SK-N-SH (cell line): ENCODE measurements at regions not wholly inside any gene's neighbourhood (a gene's known extent, or its start where the extent isn't known, plus 50 kb on each side); places are given as distances from the start of the nearest gene placed in this dataset.

Experiments used
- CTCF ChIA-PET: fragments of 300-600, 350-600 bp; formaldehyde crosslinking; extraction: SDS; loops from one replicate; lab custom pipeline; 2021; lab: Yijun Ruan, JAX
- POLR2A ChIA-PET: fragments of 350-600 bp; sonication (Branson Sonifier 250); formaldehyde crosslinking; extraction: SDS; loops from one replicate; lab custom pipeline; 2020; ENCODE audit warnings: antibody characterized with exemption, inconsistent platforms; lab: Yijun Ruan, JAX
- DNase-seq: peaks from one replicate; pipeline ENCODE4 v3.0.0; 2012
- H2AFZ ChIP-seq: fragments of 200-600 bp; sonication (generic); 2 replicates; pipeline ENCODE4 v1.8.1; 2016; ENCODE audit warnings: antibody characterized with exemption, mild to moderate bottlenecking, low read depth
- H3F3A ChIP-seq: fragments of 200-600 bp; sonication (generic); replicated peaks from 2 replicates; pipeline ENCODE3; 2016; ENCODE audit warnings: antibody characterized with exemption, mild to moderate bottlenecking; ENCODE audit not compliant: insufficient read depth
- H3K27ac ChIP-seq, 2 experiments: fragments of 200-500 bp in 1 of 2; fragments of 200-600 bp in 1 of 2; sonication (Bioruptor generic) in 1 of 2; sonication (generic), shearing (Covaris generic) in 1 of 2; 2 replicates each; pipeline versions ENCODE4 v1.5.1 to v1.6.1; 2014 to 2016; ENCODE audit warnings: low read depth in 2 of 2, inconsistent platforms in 1 of 2, low read length in 1 of 2, mild to moderate bottlenecking in 1 of 2, mixed read lengths in 1 of 2
- H3K27me3 ChIP-seq: fragments of 200-600 bp; sonication (generic), shearing (Covaris generic); 2 replicates; pipeline ENCODE4 v1.6.1; 2016; ENCODE audit warnings: mixed run types; ENCODE audit not compliant: insufficient read depth
- H3K36me3 ChIP-seq, 2 experiments: fragments of 200-500 bp in 1 of 2; fragments of 200-600 bp in 1 of 2; sonication (Bioruptor generic) in 1 of 2; sonication (generic) in 1 of 2; replicated peaks in 1 of 2; 2 replicates each; pipeline versions ENCODE3 to v1.5.1; 2014 to 2016; ENCODE audit warnings: low read length in 1 of 2, mild to moderate bottlenecking in 1 of 2; ENCODE audit not compliant: insufficient read depth in 2 of 2, control insufficient read depth in 1 of 2
- H3K4me1 ChIP-seq, 2 experiments: fragments of 200-500 bp in 1 of 2; fragments of 200-600 bp in 1 of 2; sonication (Bioruptor generic) in 1 of 2; sonication (generic), shearing (Covaris generic) in 1 of 2; 2 replicates each; pipeline versions ENCODE4 v1.5.1 to v1.6.1; 2014 to 2016; ENCODE audit warnings: low read depth in 1 of 2, low read length in 1 of 2, mixed run types in 1 of 2; ENCODE audit not compliant: insufficient read depth in 2 of 2, control insufficient read depth in 1 of 2
- H3K4me2 ChIP-seq: fragments of 200-600 bp; sonication (generic), shearing (Covaris generic); 2 replicates; pipeline ENCODE4 v1.6.1; 2017; ENCODE audit warnings: mixed run types
- H3K4me3 ChIP-seq, 2 experiments: fragments of 200-500 bp in 1 of 2; fragments of 200-600 bp in 1 of 2; sonication (Bioruptor generic) in 1 of 2; sonication (generic), shearing (Covaris generic) in 1 of 2; 2 replicates each; pipeline versions ENCODE4 v1.5.1 to v1.8.1; 2014 to 2016; ENCODE audit warnings: low read depth in 2 of 2, inconsistent platforms in 1 of 2, low read length in 1 of 2, mild to moderate bottlenecking in 1 of 2, mixed read lengths in 1 of 2, moderate library complexity in 1 of 2
- H3K79me2 ChIP-seq: fragments of 200-600 bp; sonication (generic); 2 replicates; pipeline ENCODE4 v1.8.1; 2017; ENCODE audit warnings: mild to moderate bottlenecking; ENCODE audit not compliant: insufficient read depth
- H3K9ac ChIP-seq: fragments of 200-600 bp; sonication (generic); 2 replicates; pipeline ENCODE4 v1.6.1; 2017; ENCODE audit warnings: mixed run types
- H3K9me2 ChIP-seq: fragments of 200-600 bp; sonication (generic); 2 replicates; pipeline ENCODE4 v1.6.1; 2017; ENCODE audit warnings: mixed run types
- H3K9me3 ChIP-seq: fragments of 200-600 bp; sonication (generic); 2 replicates; pipeline ENCODE4 v1.6.1; 2017; ENCODE audit warnings: mixed run types, mild to moderate bottlenecking, moderate library complexity
- H4K20me1 ChIP-seq: fragments of 200-600 bp; sonication (generic); 2 replicates; pipeline ENCODE4 v1.6.1; 2017; ENCODE audit warnings: mild to moderate bottlenecking, mixed run types; ENCODE audit not compliant: insufficient read depth
- CTCF ChIP-seq: fragments of 200-600 bp; sonication (generic); IDR thresholded peaks from 2 replicates; pipeline ENCODE4 v1.6.1; 2017; ENCODE audit warnings: antibody characterized with exemption, mild to moderate bottlenecking, moderate library complexity
- ELF1 ChIP-seq: IDR thresholded peaks from 2 replicates; pipeline ENCODE4 v1.4.0; 2012
- FOSL2 ChIP-seq: IDR thresholded peaks from 2 replicates; pipeline ENCODE4 v1.4.0; 2012; ENCODE audit warnings: low read depth, mild to moderate bottlenecking, moderate library complexity, borderline replicate concordance
- FOXM1 ChIP-seq: IDR thresholded peaks from 2 replicates; pipeline ENCODE4 v1.4.0; 2012; ENCODE audit warnings: low read depth, mild to moderate bottlenecking
- GABPA ChIP-seq: IDR thresholded peaks from 2 replicates; pipeline ENCODE4 v1.4.0; 2012; ENCODE audit warnings: low read depth, mild to moderate bottlenecking
- NFIC ChIP-seq: IDR thresholded peaks from 2 replicates; pipeline ENCODE4 v1.4.0; 2012; ENCODE audit warnings: borderline replicate concordance
- POLR2AphosphoS5 ChIP-seq: IDR thresholded peaks from 2 replicates; pipeline ENCODE4 v1.6.1; 2012; ENCODE audit warnings: low read depth, low read length
- RAD21 ChIP-seq: IDR thresholded peaks from 2 replicates; pipeline ENCODE4 v1.6.1; 2012; ENCODE audit warnings: mild to moderate bottlenecking, low read length
- RCOR1 ChIP-seq: fragments of 150-350 bp; IDR thresholded peaks from 2 replicates; pipeline ENCODE4 v1.6.1; 2017; ENCODE audit warnings: antibody characterized with exemption, low read length
- SIN3A ChIP-seq: IDR thresholded peaks from 2 replicates; pipeline ENCODE4 v1.6.1; 2012; ENCODE audit warnings: low read depth, mild to moderate bottlenecking, low read length, moderate library complexity, borderline replicate concordance
- YY1 ChIP-seq: IDR thresholded peaks from 2 replicates; pipeline ENCODE4 v1.4.0; 2012; ENCODE audit warnings: low read depth, mild to moderate bottlenecking
- WGBS: methylation state at CpG from one replicate; pipeline ENCODE4 v1.1.6; 2017; ENCODE audit warnings: low lambda C conversion rate; 5-methylcytosine and 5-hydroxymethylcytosine counted together
- TF ChIP-seq, protein P1 (sequence below): IDR thresholded peaks from 2 replicates; pipeline ENCODE4; 2012
- TF ChIP-seq, protein P2 (sequence below): IDR thresholded peaks from 2 replicates; pipeline ENCODE4 v1.4.0; 2012; ENCODE audit warnings: low read depth, borderline replicate concordance
- TF ChIP-seq, protein P3 (sequence below): fragments of 150-350 bp; IDR thresholded peaks from 2 replicates; pipeline ENCODE4 v1.6.1; 2016; ENCODE audit warnings: mild to moderate bottlenecking, low read depth, low read length

DNA sequence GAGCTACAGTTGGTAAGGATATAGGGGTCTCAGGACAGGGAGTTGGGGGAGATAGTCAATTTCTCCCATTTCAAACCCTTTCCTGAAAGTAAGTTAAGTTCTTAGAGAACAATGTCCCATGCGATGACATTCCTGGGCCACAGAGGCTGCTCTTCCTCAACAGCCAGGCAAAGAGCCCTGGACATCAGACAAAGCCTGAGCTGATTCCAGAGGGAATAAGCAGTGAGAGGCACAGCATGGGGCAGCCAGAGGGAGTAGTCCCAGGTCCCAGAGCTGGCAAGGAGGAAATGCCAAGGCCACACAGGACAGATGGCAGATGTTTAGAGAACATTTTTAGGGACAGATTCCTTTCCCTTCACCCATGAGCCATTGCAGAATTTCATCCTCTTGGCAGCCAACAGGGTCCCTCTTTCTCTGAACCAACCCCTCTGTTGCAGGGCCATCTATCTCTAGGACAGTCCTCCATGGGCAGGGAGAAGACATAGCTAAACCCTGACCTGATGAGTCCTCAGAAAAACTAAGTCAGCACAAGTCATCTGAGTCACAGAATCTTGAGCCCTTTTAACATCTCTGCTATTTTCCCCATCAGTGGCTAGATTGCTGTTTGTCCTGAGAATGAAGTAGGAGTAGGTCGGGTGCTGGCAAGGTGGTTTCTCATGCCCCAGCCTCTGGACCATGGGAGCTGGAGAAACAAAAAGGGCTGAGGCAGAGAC, 60.3 kb upstream of the CALM2 start:
- no peaks in the 10 kb centered on the region for H3K79me2 ChIP-seq
- DNase-seq: no peak
- H3F3A ChIP-seq: peaks cover 2% of the 10 kb centered on the region
- 83% methylated on average over 2 of the region's 2 CpGs for WGBS
- H4K20me1 ChIP-seq: no peaks in the 10 kb centered on the region
- H3K27me3 ChIP-seq: no peaks in the 10 kb centered on the region
- TF ChIP-seq FOXM1: no peak
- TF ChIP-seq RAD21: no peak
- TF ChIP-seq, protein P1, sequence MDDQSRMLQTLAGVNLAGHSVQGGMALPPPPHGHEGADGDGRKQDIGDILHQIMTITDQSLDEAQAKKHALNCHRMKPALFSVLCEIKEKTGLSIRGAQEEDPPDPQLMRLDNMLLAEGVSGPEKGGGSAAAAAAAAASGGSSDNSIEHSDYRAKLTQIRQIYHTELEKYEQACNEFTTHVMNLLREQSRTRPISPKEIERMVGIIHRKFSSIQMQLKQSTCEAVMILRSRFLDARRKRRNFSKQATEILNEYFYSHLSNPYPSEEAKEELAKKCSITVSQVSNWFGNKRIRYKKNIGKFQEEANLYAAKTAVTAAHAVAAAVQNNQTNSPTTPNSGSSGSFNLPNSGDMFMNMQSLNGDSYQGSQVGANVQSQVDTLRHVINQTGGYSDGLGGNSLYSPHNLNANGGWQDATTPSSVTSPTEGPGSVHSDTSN: no peak
- TF ChIP-seq, protein P2, sequence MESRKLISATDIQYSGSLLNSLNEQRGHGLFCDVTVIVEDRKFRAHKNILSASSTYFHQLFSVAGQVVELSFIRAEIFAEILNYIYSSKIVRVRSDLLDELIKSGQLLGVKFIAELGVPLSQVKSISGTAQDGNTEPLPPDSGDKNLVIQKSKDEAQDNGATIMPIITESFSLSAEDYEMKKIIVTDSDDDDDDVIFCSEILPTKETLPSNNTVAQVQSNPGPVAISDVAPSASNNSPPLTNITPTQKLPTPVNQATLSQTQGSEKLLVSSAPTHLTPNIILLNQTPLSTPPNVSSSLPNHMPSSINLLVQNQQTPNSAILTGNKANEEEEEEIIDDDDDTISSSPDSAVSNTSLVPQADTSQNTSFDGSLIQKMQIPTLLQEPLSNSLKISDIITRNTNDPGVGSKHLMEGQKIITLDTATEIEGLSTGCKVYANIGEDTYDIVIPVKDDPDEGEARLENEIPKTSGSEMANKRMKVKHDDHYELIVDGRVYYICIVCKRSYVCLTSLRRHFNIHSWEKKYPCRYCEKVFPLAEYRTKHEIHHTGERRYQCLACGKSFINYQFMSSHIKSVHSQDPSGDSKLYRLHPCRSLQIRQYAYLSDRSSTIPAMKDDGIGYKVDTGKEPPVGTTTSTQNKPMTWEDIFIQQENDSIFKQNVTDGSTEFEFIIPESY: no peak
- no peak for TF ChIP-seq RCOR1
- TF ChIP-seq GABPA: no peak
- TF ChIP-seq POLR2AphosphoS5: no peak
- TF ChIP-seq, protein P3, sequence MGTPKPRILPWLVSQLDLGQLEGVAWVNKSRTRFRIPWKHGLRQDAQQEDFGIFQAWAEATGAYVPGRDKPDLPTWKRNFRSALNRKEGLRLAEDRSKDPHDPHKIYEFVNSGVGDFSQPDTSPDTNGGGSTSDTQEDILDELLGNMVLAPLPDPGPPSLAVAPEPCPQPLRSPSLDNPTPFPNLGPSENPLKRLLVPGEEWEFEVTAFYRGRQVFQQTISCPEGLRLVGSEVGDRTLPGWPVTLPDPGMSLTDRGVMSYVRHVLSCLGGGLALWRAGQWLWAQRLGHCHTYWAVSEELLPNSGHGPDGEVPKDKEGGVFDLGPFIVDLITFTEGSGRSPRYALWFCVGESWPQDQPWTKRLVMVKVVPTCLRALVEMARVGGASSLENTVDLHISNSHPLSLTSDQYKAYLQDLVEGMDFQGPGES: no peak
- TF ChIP-seq SIN3A: no peak
- no peak for TF ChIP-seq NFIC
- TF ChIP-seq FOSL2: no peak
- no peak for TF ChIP-seq YY1
- TF ChIP-seq CTCF: no peak
- no peak for TF ChIP-seq ELF1
- peak overlapping the region in 1 of 2 experiments; percentile 96; a peak in 2 of 4 replicates for H3K27ac ChIP-seq
- peaks cover 17 to 47% of the 10 kb centered on the region in 2 experiments for H3K4me1 ChIP-seq
- CTCF ChIA-PET: interaction anchor here (1.1 to 1.4 kb wide), 6 partner anchors 9 to 86 kb away, joined by 3 to 8 read pairs (median 4); no protein-coding TSS in a partner anchor
- no peak overlapping the region for H3K4me2 ChIP-seq
- no peaks in the 10 kb centered on the region for H3K36me3 ChIP-seq
- H3K9ac ChIP-seq: no peak overlapping the region
- POLR2A ChIA-PET: interaction anchor here (1.0 to 1.5 kb wide), 3 partner anchors 9 to 55 kb away, joined by 3 read pairs; no protein-coding TSS in a partner anchor
- H3K9me2 ChIP-seq: no peaks in the 10 kb centered on the region
- H2AFZ ChIP-seq: no peak overlapping the region
- no peaks in the 10 kb centered on the region for H3K9me3 ChIP-seq
- H3K4me3 ChIP-seq: no peak overlapping the region
